Effector CD8-positive, alpha-beta T cell (primary cell): ENCODE measurements at regions not wholly inside any gene's neighbourhood (a gene's known extent, or its start where the extent isn't known, plus 50 kb on each side); places are given as distances from the start of the nearest gene placed in this dataset.
"Not testable (repeated sequence)": the region's sequence is repeated elsewhere in the genome, so short reads cannot be mapped to it uniquely, and the experiment has no call there.

Experiments
- DNase-seq: peaks from one replicate; lab custom pipeline; 2025; lab: John Stamatoyannopoulos, UW

GRCh38 chr1:5150191-5150590 lies 495.8 kb downstream of the AJAP1 start:
- no peak for DNase-seq

DNA sequence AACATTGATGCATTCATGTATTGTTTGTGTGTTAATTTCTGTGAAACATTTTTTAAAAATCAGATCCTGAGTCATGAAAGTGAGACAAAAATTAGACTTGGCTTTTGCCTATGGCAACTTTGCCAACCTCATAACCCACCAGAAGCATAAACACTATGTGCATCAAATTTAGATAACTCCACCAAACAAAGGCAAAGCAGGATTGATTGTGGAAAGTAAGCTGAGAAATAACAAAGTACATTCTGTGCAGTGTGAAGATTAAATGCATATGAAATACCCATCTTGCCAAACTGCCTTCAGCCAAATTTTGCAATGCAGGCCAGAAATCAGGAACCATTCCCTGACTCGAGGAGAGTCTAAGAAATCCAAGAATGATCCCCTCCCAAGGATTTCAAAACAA lies 493.4 kb downstream of the AJAP1 start:
- no peak for DNase-seq

GRCh38 chr1:5142389-5142788 lies 488.0 kb downstream of the AJAP1 start:
- no peak for DNase-seq

DNA sequence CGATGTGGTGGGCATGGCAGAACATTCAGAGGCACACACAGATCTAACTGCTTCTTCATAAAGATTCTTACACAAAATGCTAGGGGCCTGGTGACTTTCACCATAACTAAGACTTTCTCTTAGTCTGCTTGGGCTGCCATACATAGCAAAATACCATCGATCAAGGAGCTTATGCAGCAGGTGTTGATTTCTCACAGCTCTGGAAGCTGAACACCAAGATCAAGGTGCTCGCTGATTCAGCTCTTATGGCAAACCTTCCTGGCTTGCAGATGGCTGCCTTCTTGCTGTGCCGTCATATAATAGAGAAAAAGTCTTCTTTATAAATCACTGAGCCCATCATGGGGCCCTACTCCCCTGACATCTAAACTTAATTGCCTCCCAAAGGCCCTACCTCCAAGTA lies 487.3 kb downstream of the AJAP1 start:
- no peak for DNase-seq

- no peak for DNase-seq
Observed at GRCh38 chr1:5140962-5141361, 486.6 kb downstream of the AJAP1 start.

DNA sequence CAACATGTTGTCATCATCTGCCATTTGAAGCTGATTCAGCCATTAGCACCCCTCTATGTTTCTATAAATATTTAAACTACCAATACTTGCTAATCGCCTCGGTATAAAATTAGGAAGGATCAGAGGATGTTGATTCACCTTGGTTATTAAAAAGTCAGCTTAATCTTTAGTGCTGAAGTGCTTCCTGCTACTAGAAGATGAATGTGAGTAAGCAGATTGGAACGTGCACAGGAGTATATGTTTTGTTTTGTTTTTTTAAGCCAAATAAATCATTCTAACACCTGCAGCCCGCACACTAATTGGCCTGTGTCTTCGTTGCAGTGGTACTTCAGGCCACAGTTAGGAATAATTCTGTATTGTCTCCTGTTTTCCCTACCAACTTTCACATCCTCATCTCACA lies 485.7 kb downstream of the AJAP1 start:
- DNase-seq: no peak

- no peak for DNase-seq
Observed at GRCh38 chr1:5129746-5130355, 475.4 kb downstream of the AJAP1 start.

- no peak for DNase-seq
Observed at GRCh38 chr1:5125208-5125607, 470.8 kb downstream of the AJAP1 start.

DNA sequence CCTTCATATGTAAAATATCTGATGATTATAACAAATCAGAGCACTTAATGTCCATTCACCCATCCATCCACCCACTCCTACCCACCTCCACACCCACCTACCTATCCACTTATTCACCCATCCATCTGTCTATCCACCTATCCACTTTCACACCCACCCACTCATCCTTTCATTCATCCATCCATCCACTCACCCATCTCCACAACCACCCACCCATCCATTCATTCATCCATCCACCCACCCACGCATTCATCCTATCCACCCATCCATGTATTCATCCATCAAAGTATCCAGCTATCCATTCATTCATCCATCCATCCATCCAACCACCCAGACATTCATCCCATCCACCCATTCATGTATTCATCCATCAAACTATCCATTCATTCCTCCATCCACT lies 466.1 kb downstream of the AJAP1 start:
- DNase-seq: no peak

- no peak for DNase-seq
Observed at GRCh38 chr1:5119366-5120234, 465.2 kb downstream of the AJAP1 start.

DNA sequence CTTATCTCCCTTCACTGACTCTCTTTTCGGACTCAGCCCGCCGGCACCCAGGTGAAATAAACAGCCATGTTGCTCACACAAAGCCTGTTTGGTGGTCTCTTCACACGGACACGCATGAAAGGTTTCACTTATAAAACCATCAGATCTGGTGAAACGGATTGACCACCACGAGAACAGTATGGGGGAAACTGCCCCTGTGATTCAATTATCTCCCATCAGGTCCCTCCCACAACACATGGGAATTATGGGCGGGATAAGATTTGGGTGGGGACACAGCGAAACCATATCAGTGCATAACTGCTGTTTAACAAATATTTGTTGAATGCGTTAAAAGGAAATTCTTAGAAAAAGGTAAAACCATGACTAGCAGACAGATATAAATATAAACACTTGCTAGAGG lies 464.4 kb downstream of the AJAP1 start:
- not testable (repeated sequence) for DNase-seq

GRCh38 chr1:5118292-5118691 lies 463.9 kb downstream of the AJAP1 start:
- DNase-seq: not testable (repeated sequence)

- no peak for DNase-seq
Observed at GRCh38 chr1:5111581-5111980, 457.2 kb downstream of the AJAP1 start.

GRCh38 chr1:5110508-5110907 lies 456.1 kb downstream of the AJAP1 start:
- DNase-seq: no peak

DNA sequence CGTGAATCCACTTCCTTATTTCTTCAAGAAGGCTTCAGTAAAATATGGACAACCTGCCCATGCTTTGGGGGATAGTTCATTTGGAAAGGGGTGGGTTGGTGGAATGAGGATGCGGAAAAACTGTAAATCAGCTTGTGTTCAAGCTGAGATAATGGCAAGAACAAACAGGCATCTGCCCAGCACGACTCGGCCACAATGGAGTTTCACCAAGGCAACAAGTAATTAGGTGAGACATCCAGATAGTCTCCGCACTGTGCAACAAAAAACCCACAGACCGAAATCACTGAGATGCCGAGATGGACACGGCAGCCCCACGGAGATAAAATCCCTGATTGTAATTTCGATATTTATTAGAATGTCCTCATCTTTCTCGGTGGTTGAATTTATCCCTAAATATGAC lies 455.2 kb downstream of the AJAP1 start:
- no peak for DNase-seq

GRCh38 chr1:5108740-5109139 lies 454.3 kb downstream of the AJAP1 start:
- DNase-seq: no peak

GRCh38 chr1:5105744-5106143 lies 451.3 kb downstream of the AJAP1 start:
- no peak for DNase-seq

DNA sequence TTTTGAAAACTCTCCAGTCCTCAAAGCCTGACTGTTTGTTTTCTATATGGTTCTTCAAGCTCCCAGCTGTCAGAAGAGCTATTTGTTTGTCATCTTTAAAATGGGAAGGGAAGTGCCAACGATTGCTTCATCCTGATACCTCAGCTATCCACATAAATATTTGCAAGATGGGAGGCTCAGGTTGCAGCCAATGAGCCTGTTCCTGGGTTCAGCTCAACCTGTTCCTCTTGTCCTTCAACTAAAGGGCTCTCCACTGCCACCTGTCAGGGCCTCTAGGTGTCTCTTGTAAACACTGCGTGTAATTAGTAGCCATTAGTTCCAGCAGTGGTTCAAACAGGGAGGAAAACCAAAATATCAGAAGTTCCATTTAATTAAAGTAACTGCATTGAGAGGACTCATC lies 445.1 kb downstream of the AJAP1 start:
- DNase-seq: no peak

DNA sequence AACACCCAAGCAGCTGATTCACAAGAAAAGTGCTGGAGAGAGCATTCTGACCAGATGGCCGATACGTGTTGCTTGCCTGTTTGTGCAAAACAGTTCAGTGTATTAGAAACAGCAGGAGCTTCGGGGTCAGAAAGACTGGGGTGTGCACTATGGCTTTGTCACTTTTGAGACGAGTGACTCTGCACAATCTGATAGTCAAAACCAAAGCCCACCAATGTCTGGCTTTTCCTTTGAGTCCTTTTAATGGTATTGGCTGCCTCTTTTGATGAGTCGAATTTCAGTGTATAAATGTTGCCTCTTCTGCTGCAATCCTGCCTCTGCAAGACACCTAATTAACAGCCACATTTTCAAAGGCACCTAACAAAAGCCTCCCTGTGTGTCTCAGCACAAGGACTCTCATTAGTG lies 444.6 kb downstream of the AJAP1 start:
- no peak for DNase-seq

GRCh38 chr1:5093042-5093441 lies 438.6 kb downstream of the AJAP1 start:
- no peak for DNase-seq

DNA sequence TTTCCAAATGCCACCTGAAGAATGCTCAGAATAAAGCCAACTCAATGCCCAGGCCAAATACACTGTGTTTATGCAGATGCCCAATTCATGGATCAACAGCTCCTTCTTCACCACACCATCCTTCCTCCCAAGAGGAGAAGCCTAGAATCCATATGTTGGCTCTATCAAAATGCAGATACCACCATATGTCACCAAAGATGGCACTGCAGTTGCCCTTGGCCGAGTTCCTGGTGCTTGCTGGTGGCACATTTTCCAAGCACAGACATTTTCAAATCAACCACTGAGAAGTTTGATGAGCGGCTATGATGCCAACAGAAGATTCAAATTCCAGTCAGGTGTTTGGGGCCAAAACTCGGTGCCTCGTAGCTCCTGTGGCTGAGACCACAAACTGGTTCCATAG lies 430.3 kb downstream of the AJAP1 start:
- DNase-seq: no peak

DNA sequence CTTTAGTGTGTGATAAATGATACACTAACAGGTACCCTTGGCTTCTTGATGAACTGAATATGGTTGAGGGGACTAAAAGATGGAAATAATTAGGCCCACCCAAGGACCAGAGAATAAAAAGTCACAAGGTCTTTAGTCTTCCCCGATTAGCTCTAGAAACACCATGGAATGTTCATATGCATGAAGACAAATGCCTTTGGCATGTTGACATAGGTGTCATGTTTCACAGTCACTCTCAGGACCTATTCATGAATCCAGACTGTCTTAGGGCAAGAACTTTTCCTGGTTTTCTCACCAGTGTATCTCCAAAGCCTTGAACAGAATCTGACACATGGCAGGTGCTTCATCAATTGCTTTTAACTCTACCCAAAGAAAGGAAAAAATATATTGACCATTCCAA lies 412.8 kb downstream of the AJAP1 start:
- no peak for DNase-seq

GRCh38 chr1:5053744-5054143 lies 399.3 kb downstream of the AJAP1 start:
- DNase-seq: no peak

DNA sequence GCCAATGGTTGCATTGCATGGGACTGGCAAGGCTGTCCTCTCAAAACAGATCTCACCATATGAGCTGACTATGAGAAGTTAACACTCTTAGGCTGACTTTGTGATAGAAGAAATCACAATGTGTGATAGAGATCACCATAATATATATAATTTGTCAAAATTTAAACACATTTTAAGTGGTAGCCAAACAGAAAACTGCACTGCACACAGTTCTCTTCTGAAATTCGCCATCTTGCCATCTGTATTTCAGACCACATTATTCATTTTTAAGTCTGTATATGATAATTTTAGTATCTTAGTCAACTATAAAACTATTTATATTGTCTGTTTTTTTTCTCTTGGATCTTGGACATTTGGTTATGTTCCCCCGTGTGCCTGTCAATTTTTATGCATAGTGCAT lies 374.7 kb downstream of the AJAP1 start:
- no peak for DNase-seq
